Activated CD8-positive, alpha-beta memory T cell treated with anti-CD3 and anti-CD28 coated beads for 1 hour (primary cell): ENCODE measurements at regions not wholly inside any gene's neighbourhood (a gene's known extent, or its start where the extent isn't known, plus 50 kb on each side); places are given as distances from the start of the nearest gene placed in this dataset.
"Not testable (repeated sequence)": the region's sequence is repeated elsewhere in the genome, so short reads cannot be mapped to it uniquely, and the experiment has no call there.

Experiments
- DNase-seq, 2 donors: peaks; one replicate each; pipeline ENCODE4 v3.0.0-alpha.2; 2020; ENCODE audit warnings: low read depth in 1 of 2; ENCODE audit errors: extremely low read depth in 1 of 2

- no peak for DNase-seq
Observed at GRCh38 chr16:5966004-5966403, 868.4 kb upstream of the EEF2KMT start.

DNA sequence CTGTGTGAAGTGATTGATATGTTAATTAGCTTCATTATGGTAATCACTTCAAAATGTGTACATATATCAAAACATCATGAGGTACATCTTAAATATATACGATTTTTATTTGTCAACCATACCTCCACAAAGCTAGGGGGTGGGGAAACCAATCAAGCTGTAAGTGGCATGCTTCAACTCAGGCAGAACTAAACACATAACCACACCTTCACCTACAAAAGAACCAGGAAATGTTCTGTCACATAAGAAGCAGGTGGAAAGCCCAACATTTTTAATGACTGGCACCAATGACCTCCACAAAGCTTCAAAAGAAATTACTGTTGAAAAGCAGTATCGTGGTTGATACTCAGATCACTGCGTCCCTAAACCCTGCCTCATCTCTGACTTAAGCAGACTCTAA lies 867.7 kb upstream of the EEF2KMT start:
- DNase-seq, result no peak

GRCh38 chr16:5951486-5951885 lies 853.9 kb upstream of the EEF2KMT start:
- DNase-seq, result no peak

DNA sequence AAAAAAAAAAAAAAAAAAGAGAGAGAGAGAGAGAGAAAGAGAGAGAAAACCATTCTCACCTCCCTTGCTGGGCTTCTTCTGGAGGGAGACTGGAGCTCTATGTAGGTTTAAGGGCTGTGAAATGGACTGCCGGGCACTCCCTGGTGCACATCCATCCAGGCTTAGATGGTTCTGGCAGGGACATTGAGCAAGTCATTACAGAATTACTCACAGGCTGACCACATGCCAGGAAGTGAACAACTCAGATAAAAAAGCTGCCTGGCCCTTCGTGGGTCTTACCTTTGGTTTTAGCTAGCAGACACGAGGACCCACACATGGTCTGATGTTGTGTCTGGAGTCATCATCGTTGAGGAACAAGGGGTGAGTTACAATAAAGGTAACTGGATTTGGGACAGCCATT lies 847.4 kb upstream of the EEF2KMT start:
- no peak for DNase-seq

- no peak for DNase-seq
Observed at GRCh38 chr16:5938607-5939006, 841.0 kb upstream of the EEF2KMT start.

DNA sequence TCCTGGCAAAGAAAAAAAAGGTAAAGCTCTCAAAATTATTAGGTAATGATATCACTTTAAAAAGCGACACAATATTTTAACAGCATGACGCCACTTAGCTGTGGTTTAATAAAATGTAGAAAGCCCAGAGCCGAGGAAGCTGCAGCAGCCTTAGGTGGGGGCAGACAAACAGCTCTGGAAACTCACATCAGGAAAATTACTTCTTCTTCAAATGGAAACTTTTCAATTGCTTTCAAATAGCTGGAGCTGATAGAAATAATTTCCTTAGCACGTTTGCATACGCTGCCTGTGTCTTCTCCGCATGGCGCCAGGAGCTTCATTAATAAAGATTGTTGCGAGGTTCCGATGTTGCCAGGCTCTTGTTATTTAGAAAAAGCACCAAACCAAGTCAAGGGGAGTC lies 835.3 kb upstream of the EEF2KMT start:
- no peak for DNase-seq

- no peak for DNase-seq
Observed at GRCh38 chr16:5928476-5929065, 831.0 kb upstream of the EEF2KMT start.

GRCh38 chr16:5925850-5926249 lies 828.3 kb upstream of the EEF2KMT start:
- DNase-seq, result no peak

DNA sequence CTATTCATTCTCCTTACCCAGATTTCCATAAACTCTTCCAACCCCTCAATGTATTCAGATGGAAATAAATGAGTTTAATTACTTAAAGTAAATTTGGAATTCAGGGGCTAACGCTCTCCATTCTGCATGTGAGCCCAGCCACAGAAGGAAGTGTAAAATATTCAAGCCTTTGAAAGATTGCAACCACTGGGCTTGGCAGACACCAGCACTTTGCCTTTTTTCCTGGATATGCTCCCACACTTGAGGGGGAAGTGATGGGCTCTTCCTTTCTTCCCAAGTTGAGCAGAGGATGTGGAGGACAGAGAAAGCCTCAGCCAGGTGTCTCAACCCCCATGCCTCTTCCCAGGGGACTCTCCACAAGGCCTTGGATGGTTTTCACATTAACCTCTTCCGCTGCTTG lies 825.1 kb upstream of the EEF2KMT start:
- DNase-seq, result no peak

GRCh38 chr16:5918567-5919130 lies 821.1 kb upstream of the EEF2KMT start:
- DNase-seq, result no peak

GRCh38 chr16:5917436-5918195 lies 820.0 kb upstream of the EEF2KMT start:
- DNase-seq, result no peak

DNA sequence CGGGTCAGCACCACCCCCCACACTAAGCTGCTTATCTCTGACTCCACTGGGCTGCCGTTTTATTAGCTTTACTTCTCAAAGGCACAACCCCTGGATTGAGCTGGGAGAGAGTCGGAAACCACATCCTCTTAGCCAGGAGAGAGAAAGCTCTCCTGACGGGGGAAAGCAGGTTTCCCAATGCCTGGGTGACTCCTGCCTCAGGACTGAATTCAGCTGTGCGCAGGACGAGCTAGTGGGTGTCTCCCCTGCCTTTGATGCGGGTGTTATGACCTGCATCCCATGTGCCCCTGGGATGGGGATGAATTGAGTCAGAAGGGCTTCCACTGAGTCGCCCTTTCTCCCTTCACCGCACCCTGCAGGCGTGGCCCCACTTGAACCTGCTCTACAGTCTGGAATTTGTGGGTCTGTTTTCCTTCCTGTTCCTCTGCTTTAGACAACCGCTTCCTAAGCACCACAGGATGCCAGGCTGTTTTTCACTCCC lies 819.2 kb upstream of the EEF2KMT start:
- DNase-seq, result no peak

DNA sequence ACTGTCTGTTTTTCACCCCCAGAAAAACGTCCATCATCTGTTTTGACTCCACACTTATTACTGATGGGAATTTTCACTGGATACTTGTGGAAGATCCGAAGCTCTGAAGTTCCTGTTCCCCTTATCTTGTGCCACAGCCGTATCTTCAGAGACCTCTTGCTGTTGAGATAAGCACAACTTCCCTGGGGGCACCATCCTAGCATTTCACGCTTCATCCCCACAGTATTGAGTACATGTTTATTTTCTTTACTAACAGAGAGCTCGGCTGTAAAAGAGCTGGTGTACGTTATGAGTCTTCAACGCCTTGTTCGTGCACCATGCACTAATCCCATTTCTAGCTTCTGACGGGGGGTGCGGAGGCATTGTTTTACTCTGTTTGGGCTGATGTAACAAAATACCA lies 813.6 kb upstream of the EEF2KMT start:
- DNase-seq, result no peak

DNA sequence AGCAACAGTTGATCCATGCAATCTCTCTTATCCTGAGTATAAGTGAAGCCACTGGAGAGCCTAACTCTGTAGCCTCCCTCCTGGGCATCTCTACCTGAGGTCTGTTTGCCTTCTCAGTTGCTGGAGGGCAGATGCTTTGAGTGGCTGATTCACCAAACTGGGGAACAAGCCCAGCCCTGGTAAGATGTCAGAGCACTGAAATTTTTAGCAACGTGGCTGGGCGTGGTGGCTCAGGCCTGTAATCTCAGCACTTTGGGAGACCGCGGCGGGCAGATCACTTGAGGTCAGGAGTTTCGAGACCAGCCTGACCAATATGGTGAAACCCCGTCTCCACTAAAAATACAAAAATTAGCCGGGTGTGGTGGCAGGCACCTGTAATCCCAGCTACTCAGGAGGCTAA lies 812.0 kb upstream of the EEF2KMT start:
- DNase-seq, result not testable (repeated sequence)

DNA sequence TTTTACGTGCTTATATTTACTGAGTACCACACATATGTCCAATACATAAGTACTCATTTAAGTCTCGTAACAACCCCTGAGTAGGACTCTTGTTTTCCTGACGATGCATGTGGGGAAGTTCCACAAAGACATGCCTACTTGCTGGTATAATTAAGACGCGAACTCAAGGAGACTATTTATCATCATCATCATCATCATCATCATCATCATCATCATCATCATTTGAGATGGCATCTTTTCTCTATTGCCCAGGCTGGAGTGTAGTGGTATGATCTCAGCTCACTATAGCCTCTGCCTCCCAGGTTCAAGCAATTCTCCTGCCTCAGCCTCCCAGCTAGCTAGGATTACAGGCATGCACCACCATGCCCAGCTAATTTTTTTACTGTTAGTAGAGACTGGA lies 809.9 kb upstream of the EEF2KMT start:
- no peak for DNase-seq

- DNase-seq, result no peak
Observed at GRCh38 chr16:5906351-5906750, 808.8 kb upstream of the EEF2KMT start.

GRCh38 chr16:5905935-5906334 lies 808.3 kb upstream of the EEF2KMT start:
- DNase-seq, result no peak

GRCh38 chr16:5903832-5904231 lies 806.2 kb upstream of the EEF2KMT start:
- DNase-seq, result no peak

DNA sequence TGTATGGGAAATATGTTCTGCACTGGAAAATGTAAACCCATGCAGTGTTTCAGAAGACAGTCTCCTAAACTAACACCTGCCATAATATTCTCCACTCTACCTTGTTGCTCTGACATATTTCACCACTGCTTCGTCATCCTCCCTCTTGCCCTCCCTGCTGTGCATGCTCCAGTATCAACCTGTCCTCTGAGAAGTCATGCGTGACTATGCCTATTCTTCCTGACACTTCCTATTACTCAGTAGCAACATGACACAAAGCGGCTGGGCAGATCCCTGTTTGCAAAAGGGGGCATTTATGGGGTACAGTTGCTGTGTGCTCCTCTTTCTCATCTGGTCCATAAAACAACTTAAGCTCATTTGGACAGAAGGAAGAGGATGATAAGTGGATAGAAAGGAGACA lies 805.6 kb upstream of the EEF2KMT start:
- no peak for DNase-seq

- DNase-seq, result no peak
Observed at GRCh38 chr16:5900046-5900445, 802.5 kb upstream of the EEF2KMT start.

- DNase-seq, result no peak
Observed at GRCh38 chr16:5895976-5896375, 798.4 kb upstream of the EEF2KMT start.

- no peak for DNase-seq
Observed at GRCh38 chr16:5895137-5895536, 797.5 kb upstream of the EEF2KMT start.
